Gastrocnemius medialis (tissue), 4 donors: ENCODE measurements at regions not wholly inside any gene's neighbourhood (a gene's known extent, or its start where the extent isn't known, plus 50 kb on each side); places are given as distances from the start of the nearest gene placed in this dataset.
"Not testable (repeated sequence)": the region's sequence is repeated elsewhere in the genome, so short reads cannot be mapped to it uniquely, and the experiment has no call there.

ENCODE experiments used
- ATAC-seq, 2 donors: fragments of 150-250 bp; one replicate each; pipeline ENCODE4 v1.9.1; 2016
- DNase-seq, 2 donors: peaks; one replicate each; pipeline ENCODE4 v3.0.0-alpha.2; 2019
- H3K27ac ChIP-seq, 4 donors: fragments of 200-600 bp; sonication (generic); 1 replicate in 1 of 4; 2 replicates in 3 of 4; pipeline ENCODE4 v1.5.1; 2016 to 2018; ENCODE audit warnings: mild to moderate bottlenecking in 2 of 4, moderate library complexity in 1 of 4
- H3K27me3 ChIP-seq, 3 donors: fragments of 200-600 bp; sonication (generic) in 2 of 3; 1 replicate in 1 of 3; 2 replicates in 2 of 3; pipeline versions ENCODE4 v1.5.1 to v1.6.0; 2016 to 2019; ENCODE audit warnings: mild to moderate bottlenecking in 1 of 3, moderate library complexity in 1 of 3
- H3K36me3 ChIP-seq, 2 donors: fragments of 200-600 bp; sonication (generic) in 1 of 2; one replicate each; pipeline ENCODE4 v1.5.1; 2017 to 2018
- H3K4me1 ChIP-seq, 2 donors: fragments of 200-600 bp; sonication (generic) in 1 of 2; one replicate each; pipeline ENCODE4 v1.5.1; 2016 to 2017; ENCODE audit warnings: mild to moderate bottlenecking in 2 of 2
- H3K4me3 ChIP-seq, 4 donors: fragments of 200-600 bp; sonication (generic) in 3 of 4; 1 replicate in 1 of 4; 2 replicates in 3 of 4; pipeline ENCODE4 v1.5.1; 2016 to 2019; ENCODE audit warnings: mild to moderate bottlenecking in 2 of 4
- H3K9me3 ChIP-seq, 3 donors: fragments of 200-600 bp; sonication (generic) in 2 of 3; 1 replicate in 1 of 3; 2 replicates in 2 of 3; pipeline ENCODE4 v1.5.1; 2016 to 2019
- POLR2A ChIP-seq, 2 donors: fragments of 450-650 bp; IDR thresholded peaks; one replicate each; pipeline ENCODE4 v1.6.1; 2017; ENCODE audit warnings: antibody characterized with exemption in 2 of 2, mild to moderate bottlenecking in 2 of 2, moderate library complexity in 2 of 2
- in situ Hi-C, 4 donors: fragments of 200-750 bp; cut with MboI; loops; one replicate each; pipeline versions ENCODE4 v1.15.0 to v1.8.0; 2017; ENCODE audit warnings: low sequenced_read_pairs in 4 of 4
- intact Hi-C: fragments of 100-400 bp; cut with DNase I; formaldehyde crosslinking; loops from one replicate; pipeline ENCODE4 v1.15.1; 2023; ENCODE audit warnings: low total_unique reads
- TF ChIP-seq, protein P1 (sequence below), 5 experiments: fragments of 450-650 bp in 3 of 5; fragments of 200-600 bp in 2 of 5; sonication (generic) in 2 of 5; IDR thresholded peaks in 4 of 5; conservative IDR thresholded peaks in 1 of 5; 1 replicate in 4 of 5; 2 replicates in 1 of 5; pipeline ENCODE4 v1.5.1; 2016 to 2019; ENCODE audit warnings: antibody characterized with exemption in 5 of 5, mild to moderate bottlenecking in 3 of 5, moderate library complexity in 3 of 5

DNA sequence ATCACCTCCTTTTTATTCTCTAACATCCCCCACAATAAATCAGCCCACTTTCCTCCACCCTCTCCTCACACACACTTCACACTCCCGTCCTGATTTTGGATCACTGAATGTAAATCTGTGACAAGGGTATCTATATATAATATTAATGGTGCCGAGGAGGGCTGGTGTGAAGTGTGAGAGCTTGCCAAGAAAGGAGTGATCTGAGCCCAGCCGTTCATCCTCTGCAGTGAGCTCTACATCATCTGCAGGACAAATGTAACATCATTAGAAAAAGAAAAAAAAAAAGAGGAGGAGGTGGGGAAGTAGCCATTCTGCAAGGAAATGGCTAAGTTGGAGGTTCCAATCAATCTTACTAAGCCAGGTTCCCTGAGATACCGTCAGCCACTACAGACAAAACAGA lies 291.7 kb upstream of the RRP15 start:
- Histone ChIP-seq H3K27me3 (no peaks in the 10 kb centered on the region), H3K36me3 (no peaks in the 10 kb centered on the region), H3K27ac (no peak overlapping the region), H3K4me3 (no peak overlapping the region), H3K9me3 (no peaks in the 10 kb centered on the region), H3K4me1 (no peaks in the 10 kb centered on the region)
- TF ChIP-seq, protein P1, sequence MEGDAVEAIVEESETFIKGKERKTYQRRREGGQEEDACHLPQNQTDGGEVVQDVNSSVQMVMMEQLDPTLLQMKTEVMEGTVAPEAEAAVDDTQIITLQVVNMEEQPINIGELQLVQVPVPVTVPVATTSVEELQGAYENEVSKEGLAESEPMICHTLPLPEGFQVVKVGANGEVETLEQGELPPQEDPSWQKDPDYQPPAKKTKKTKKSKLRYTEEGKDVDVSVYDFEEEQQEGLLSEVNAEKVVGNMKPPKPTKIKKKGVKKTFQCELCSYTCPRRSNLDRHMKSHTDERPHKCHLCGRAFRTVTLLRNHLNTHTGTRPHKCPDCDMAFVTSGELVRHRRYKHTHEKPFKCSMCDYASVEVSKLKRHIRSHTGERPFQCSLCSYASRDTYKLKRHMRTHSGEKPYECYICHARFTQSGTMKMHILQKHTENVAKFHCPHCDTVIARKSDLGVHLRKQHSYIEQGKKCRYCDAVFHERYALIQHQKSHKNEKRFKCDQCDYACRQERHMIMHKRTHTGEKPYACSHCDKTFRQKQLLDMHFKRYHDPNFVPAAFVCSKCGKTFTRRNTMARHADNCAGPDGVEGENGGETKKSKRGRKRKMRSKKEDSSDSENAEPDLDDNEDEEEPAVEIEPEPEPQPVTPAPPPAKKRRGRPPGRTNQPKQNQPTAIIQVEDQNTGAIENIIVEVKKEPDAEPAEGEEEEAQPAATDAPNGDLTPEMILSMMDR (IDR thresholded peaks at IDR 0.05 in 4 of 5, conservative IDR thresholded peaks at IDR 0.05 in 1 of 5): no peak
- TF ChIP-seq POLR2A (IDR thresholded peaks at IDR 0.05): no peak
- DNase-seq (no peak), ATAC-seq (no peak)
- intact Hi-C loops (no loop called here), in situ Hi-C loops (no loop called here)

DNA sequence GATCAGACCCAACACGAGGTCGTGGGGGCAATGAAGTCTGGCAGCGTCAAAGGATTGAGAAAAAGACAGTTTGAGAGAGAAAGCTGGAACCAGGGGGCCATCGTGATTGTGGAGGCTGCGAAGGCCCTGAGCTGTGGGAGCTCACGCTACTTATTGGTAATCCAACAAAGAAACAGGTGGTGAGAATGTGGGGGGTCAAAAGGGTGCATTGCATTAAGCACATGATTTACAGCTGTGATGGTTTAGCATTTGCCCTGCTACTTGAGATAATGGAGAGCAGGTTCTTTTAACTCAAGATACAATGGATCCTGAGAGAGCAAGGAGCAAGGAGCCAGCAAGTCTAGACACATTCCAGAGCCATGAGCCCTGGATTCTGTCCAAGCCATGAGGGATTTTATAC lies 276.8 kb upstream of the RRP15 start:
- H3K27ac ChIP-seq, intact Hi-C loops, H3K9me3 ChIP-seq, ATAC-seq, H3K4me3 ChIP-seq, DNase-seq, H3K4me1 ChIP-seq, H3K27me3 ChIP-seq, H3K36me3 ChIP-seq, in situ Hi-C loops: not testable (repeated sequence)

DNA sequence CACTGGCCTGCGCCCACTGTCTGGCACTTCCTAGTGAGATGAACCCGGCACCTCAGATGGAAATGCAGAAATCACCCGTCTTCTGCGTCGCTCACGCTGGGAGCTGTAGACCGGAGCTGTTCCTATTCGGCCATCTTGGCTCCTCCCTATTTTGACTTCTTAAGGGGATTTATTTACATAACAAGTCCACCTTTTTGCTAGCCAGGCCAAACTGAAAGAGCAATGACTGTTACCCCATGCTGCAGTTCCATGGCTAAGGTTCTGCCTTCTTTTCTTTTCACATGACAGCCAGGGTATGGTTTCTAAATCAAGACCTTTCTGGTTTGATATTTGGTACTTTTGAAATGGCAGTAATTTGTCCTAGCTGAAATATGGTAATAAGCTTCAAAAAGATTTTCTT lies 270.0 kb upstream of the RRP15 start:
- H3K27ac ChIP-seq, ATAC-seq, H3K36me3 ChIP-seq, in situ Hi-C loops, H3K9me3 ChIP-seq, intact Hi-C loops, DNase-seq, H3K27me3 ChIP-seq, H3K4me1 ChIP-seq, H3K4me3 ChIP-seq: not testable (repeated sequence)

DNA sequence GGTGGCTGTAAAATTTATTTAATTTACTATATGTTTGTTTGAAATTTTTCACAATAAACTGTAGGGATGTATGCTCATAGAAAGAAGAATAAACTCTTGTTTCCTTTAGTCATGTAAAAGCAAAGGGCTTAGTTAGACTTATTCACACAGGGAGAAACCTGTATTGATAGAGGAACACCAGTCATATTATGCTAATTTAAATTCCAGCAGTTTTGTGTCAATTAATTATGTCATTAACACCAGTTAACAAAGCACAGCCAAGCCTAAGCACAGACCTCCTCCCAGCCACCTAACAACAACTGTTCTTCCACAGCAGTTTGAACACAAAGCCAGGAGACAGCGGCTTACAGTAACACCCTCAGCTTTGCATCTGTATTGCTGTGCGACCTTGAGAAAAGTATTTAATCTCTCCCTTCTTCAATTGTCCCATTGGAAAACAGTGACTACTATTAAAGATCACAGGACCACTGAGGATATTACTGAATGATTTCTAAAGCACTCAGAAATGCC lies 260.8 kb upstream of the RRP15 start:
- Histone ChIP-seq H3K36me3 (no peaks in the 10 kb centered on the region), H3K27me3 (no peaks in the 10 kb centered on the region), H3K4me3 (no peak overlapping the region), H3K27ac (no peak overlapping the region), H3K4me1 (no peaks in the 10 kb centered on the region), H3K9me3 (no peaks in the 10 kb centered on the region)
- intact Hi-C loops (no loop called here), in situ Hi-C loops (no loop called here)
- no peak for DNase-seq
- no peak for TF ChIP-seq POLR2A (IDR thresholded peaks at IDR 0.05)
- TF ChIP-seq, protein P1 (IDR thresholded peaks at IDR 0.05 in 4 of 5, conservative IDR thresholded peaks at IDR 0.05 in 1 of 5): no peak
- ATAC-seq: no peak

DNA sequence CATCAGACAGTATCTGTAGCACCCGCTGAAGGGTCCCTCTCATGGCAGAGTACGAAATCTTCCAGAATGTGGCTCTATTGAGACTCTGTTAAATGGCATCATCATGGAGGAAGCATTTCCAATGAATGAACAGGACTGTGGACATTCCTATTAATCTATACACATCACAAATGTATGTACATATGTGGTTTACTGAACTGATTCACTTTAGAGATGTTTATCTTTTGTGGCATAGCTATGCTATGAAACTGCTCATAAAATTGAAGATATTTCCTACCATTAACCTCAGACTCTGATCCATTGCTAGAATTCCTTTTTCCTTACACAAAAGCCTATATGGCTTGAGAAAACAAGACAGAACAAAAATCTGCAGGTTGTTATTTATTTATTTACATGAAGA lies 259.6 kb upstream of the RRP15 start:
- in situ Hi-C loops: no loop called here
- no peak for TF ChIP-seq POLR2A (IDR thresholded peaks at IDR 0.05)
- TF ChIP-seq, protein P1 (IDR thresholded peaks at IDR 0.05 in 4 of 5, conservative IDR thresholded peaks at IDR 0.05 in 1 of 5): no peak

DNA sequence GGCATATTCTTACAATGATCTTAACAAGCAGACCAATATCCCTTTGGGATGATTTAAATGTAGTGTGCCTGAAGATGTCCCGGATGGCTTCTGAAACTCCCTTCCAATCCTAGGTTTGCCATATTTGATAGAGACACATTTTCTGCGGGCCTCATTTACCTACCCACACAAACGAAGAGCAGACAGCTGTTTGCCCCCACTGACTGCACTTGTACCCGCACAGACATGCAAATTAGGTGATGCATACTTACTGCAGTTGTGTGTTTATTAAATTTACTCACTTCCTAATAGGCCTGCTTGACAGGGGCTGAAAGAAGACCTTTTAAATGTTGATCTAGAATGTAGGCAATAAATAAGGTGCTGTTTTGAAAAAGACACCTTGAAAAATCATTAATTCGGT lies 257.9 kb upstream of the RRP15 start:
- no peaks in the 10 kb centered on the region for H3K36me3 ChIP-seq
- no peaks in the 10 kb centered on the region for H3K4me1 ChIP-seq
- H3K4me3 ChIP-seq: no peak overlapping the region
- in situ Hi-C loops (no loop called here), intact Hi-C loops (no loop called here)
- no peak for DNase-seq
- no peak for ATAC-seq
- H3K27me3 ChIP-seq: no peaks in the 10 kb centered on the region
- no peak overlapping the region for H3K27ac ChIP-seq
- no peak for TF ChIP-seq POLR2A (IDR thresholded peaks at IDR 0.05)
- TF ChIP-seq, protein P1 (IDR thresholded peaks at IDR 0.05 in 4 of 5, conservative IDR thresholded peaks at IDR 0.05 in 1 of 5): no peak
- H3K9me3 ChIP-seq: no peaks in the 10 kb centered on the region

More for the DNA sequence above, 259.6 kb upstream of the RRP15 start:
- Histone ChIP-seq H3K27me3 (no peaks in the 10 kb centered on the region), H3K4me1 (no peaks in the 10 kb centered on the region), H3K4me3 (no peak overlapping the region), H3K9me3 (no peaks in the 10 kb centered on the region), H3K36me3 (no peaks in the 10 kb centered on the region), H3K27ac (no peak overlapping the region)
- no peak for ATAC-seq
- DNase-seq: no peak
- intact Hi-C loops: no loop called here
